Sigmoid colon (tissue), 6 donors: ENCODE measurements at regions not wholly inside any gene's neighbourhood (a gene's known extent, or its start where the extent isn't known, plus 50 kb on each side); places are given as distances from the start of the nearest gene placed in this dataset.
"Not testable (repeated sequence)": the region's sequence is repeated elsewhere in the genome, so short reads cannot be mapped to it uniquely, and the experiment has no call there.

ENCODE experiments used
- DNase-seq: peaks from one replicate; pipeline ENCODE4 v3.0.0-alpha.2; 2019
- H3K27ac ChIP-seq, 4 donors: fragments of 200-600 bp; sonication (generic); one replicate each; pipeline ENCODE4 v1.5.1; 2016 to 2019; ENCODE audit warnings: mild to moderate bottlenecking in 1 of 4
- H3K27me3 ChIP-seq, 3 donors: fragments of 200-600 bp; sonication (generic); one replicate each; pipeline ENCODE4 v1.5.1; 2019; ENCODE audit warnings: mild to moderate bottlenecking in 1 of 3
- H3K36me3 ChIP-seq, 4 donors: fragments of 200-600 bp; sonication (generic); one replicate each; pipeline ENCODE4 v1.5.1; 2016 to 2019
- H3K4me1 ChIP-seq, 4 donors: fragments of 200-600 bp; sonication (generic); one replicate each; pipeline ENCODE4 v1.5.1; 2017 to 2019
- H3K4me3 ChIP-seq, 4 donors: fragments of 200-600 bp; sonication (generic); one replicate each; pipeline ENCODE4 v1.5.1; 2017 to 2019; ENCODE audit warnings: mild to moderate bottlenecking in 2 of 4, moderate library complexity in 1 of 4
- H3K9me3 ChIP-seq, 4 donors: fragments of 200-600 bp in 3 of 4; sonication (generic) in 3 of 4; one replicate each; pipeline versions ENCODE4 v1.5.1 to v1.6.1; 2013 to 2019
- EP300 ChIP-seq, 4 donors: sonication (generic); formaldehyde crosslinking; IDR thresholded peaks; one replicate each; pipeline ENCODE4 v1.6.1; 2017; ENCODE audit warnings: antibody characterized with exemption in 4 of 4
- POLR2A ChIP-seq, 2 donors: fragments of 450-650 bp; IDR thresholded peaks; one replicate each; pipeline ENCODE4 v1.6.1; 2016; ENCODE audit warnings: antibody characterized with exemption in 2 of 2, mild to moderate bottlenecking in 2 of 2, moderate library complexity in 2 of 2
- POLR2AphosphoS5 ChIP-seq, 4 donors: sonication (generic); formaldehyde crosslinking; IDR thresholded peaks; one replicate each; pipeline ENCODE4 v1.6.1; 2017; ENCODE audit warnings: antibody characterized with exemption in 4 of 4
- WGBS, 2 donors: extraction: QIAGEN DNeasy Blood & Tissue Kit; methylation state at CpG; one replicate each; pipeline ENCODE4 v1.1.7; 2013; 5-methylcytosine and 5-hydroxymethylcytosine counted together
- intact Hi-C: fragments of 100-400 bp; cut with DNase I; formaldehyde crosslinking; loops from one replicate; pipeline ENCODE4 v1.15.1; 2023
- TF ChIP-seq, protein P1 (sequence below), 4 experiments: fragments of 450-650 bp in 3 of 4; fragments of 200-600 bp in 1 of 4; IDR thresholded peaks; one replicate each; pipeline ENCODE4 v1.5.1; 2016 to 2019; ENCODE audit warnings: antibody characterized with exemption in 4 of 4, mild to moderate bottlenecking in 3 of 4, moderate library complexity in 2 of 4
- donor health status: healthy with polysubstance abuse.
- donor health status: healthy.

DNA sequence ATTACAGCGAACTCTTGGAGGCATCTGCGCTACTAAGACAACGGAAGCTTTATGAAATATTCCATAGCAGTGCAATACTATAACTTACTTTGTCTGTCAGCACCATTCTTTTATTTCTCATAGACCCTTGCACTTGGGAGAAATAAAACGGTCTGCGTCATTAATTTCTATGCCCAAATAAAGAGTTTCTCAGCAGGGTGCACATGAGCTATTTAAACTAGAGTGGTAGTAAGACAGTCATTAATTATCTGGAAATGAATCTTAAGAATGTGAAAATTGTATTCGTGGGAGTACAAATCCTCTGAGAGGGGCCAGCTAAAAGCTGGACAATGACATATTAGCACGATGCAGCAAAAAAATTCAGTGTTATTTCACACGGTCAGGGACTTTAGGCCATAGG lies 903.4 kb upstream of the FOXG1 start:
- no peak for DNase-seq
- intact Hi-C loops, result no loop called here
- Histone ChIP-seq H3K36me3 (no peaks in the 10 kb centered on the region), H3K27ac (no peak overlapping the region), H3K9me3 (no peaks in the 10 kb centered on the region), H3K27me3 (no peaks in the 10 kb centered on the region), H3K4me3 (no peak overlapping the region), H3K4me1 (no peaks in the 10 kb centered on the region)
- TF ChIP-seq EP300 (IDR thresholded peaks at IDR 0.05) (no peak), POLR2AphosphoS5 (IDR thresholded peaks at IDR 0.05) (no peak), POLR2A (IDR thresholded peaks at IDR 0.05) (no peak)
- TF ChIP-seq, protein P1, sequence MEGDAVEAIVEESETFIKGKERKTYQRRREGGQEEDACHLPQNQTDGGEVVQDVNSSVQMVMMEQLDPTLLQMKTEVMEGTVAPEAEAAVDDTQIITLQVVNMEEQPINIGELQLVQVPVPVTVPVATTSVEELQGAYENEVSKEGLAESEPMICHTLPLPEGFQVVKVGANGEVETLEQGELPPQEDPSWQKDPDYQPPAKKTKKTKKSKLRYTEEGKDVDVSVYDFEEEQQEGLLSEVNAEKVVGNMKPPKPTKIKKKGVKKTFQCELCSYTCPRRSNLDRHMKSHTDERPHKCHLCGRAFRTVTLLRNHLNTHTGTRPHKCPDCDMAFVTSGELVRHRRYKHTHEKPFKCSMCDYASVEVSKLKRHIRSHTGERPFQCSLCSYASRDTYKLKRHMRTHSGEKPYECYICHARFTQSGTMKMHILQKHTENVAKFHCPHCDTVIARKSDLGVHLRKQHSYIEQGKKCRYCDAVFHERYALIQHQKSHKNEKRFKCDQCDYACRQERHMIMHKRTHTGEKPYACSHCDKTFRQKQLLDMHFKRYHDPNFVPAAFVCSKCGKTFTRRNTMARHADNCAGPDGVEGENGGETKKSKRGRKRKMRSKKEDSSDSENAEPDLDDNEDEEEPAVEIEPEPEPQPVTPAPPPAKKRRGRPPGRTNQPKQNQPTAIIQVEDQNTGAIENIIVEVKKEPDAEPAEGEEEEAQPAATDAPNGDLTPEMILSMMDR (IDR thresholded peaks at IDR 0.05), result no peak
- WGBS, 2 donors, result 86 to 91% methylated on average over 8 of the region's 8 CpGs

DNA sequence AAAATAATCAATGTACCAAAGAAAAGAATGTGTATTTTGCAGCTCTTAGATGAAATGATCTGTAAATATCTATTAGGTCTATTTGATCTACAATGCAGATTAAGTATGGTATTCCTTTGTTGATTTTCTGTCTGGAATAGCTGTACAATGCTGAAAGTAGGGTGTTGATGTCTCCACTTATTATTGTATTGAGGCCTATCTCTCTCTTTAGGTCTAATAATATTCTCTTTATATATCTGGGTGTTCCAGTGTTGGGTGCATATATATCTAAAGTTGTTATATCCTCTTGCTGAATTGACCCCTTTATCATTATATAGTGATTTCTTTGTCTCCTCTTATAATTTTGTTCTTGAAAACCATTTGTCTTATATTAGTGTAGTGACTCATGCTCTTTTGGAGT lies 885.5 kb upstream of the FOXG1 start:
- Histone ChIP-seq H3K27me3 (no peaks in the 10 kb centered on the region), H3K36me3 (no peaks in the 10 kb centered on the region), H3K4me1 (no peaks in the 10 kb centered on the region), H3K4me3 (no peak overlapping the region), H3K27ac (no peak overlapping the region), H3K9me3 (peaks cover 0 to 3% (median under 1%) of the 10 kb centered on the region in 4 donors)
- no peak for DNase-seq
- no peak for TF ChIP-seq POLR2AphosphoS5 (IDR thresholded peaks at IDR 0.05)
- intact Hi-C loops, result no loop called here

DNA sequence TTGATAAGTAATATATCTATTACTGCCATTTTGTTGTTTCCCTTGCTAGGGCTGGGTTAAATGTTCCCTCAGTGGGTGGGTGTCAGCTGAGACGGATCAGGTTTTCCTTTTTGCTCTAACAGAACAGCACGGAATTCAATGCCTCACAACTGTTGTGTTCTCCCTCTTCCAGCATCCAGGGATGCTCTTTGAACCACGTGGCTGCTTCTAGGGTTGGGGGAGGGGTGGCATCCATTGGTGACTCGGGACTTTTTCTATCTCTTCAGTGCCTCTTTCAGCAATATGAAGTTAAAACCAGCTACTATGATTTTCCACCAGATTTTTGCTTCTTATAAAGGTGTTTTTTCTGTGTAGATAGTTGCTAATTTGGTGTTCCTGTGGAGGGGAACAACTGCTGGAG lies 884.9 kb upstream of the FOXG1 start:
- Histone ChIP-seq H3K4me3 (no peak overlapping the region), H3K27me3 (no peaks in the 10 kb centered on the region), H3K36me3 (no peaks in the 10 kb centered on the region), H3K9me3 (peaks cover 0 to 3% (median under 1%) of the 10 kb centered on the region in 4 donors), H3K4me1 (no peaks in the 10 kb centered on the region), H3K27ac (no peak overlapping the region)
- TF ChIP-seq POLR2A (IDR thresholded peaks at IDR 0.05) (no peak), EP300 (IDR thresholded peaks at IDR 0.05) (no peak), POLR2AphosphoS5 (IDR thresholded peaks at IDR 0.05) (no peak)
- TF ChIP-seq, protein P1 (IDR thresholded peaks at IDR 0.05), result no peak
- DNase-seq, result no peak
- intact Hi-C loops, result no loop called here
- 58 to 64% methylated on average over 4 of the region's 4 CpGs for WGBS, 2 donors

DNA sequence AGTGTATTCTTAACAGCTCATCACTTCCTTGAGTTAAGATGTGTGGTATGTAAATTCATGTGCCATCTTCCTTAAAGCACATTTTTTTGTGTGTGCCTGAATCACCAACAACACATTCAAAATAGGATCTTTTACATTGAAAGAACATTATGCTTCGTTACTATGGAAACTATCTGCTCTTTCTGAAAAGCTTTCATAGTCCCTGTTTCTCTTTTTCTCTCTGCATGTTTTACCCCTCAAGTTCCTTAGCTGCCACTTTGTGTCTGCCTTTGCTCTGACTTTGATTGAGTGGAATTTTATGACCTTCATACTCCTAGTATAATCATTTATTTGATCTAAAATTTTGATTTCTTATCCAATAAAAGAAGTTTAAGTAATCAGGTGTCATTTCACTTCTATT lies 880.3 kb upstream of the FOXG1 start:
- intact Hi-C loops, result no loop called here
- Histone ChIP-seq H3K9me3 (peaks cover 0 to 3% (median under 1%) of the 10 kb centered on the region in 4 donors), H3K4me3 (no peak overlapping the region), H3K27me3 (no peaks in the 10 kb centered on the region), H3K36me3 (no peaks in the 10 kb centered on the region), H3K4me1 (no peaks in the 10 kb centered on the region), H3K27ac (no peak overlapping the region)
- TF ChIP-seq POLR2A (IDR thresholded peaks at IDR 0.05), result no peak
- no peak for TF ChIP-seq POLR2AphosphoS5 (IDR thresholded peaks at IDR 0.05)
- no peak for TF ChIP-seq EP300 (IDR thresholded peaks at IDR 0.05)
- TF ChIP-seq, protein P1 (IDR thresholded peaks at IDR 0.05), result no peak
- 82 to 86% methylated on average over 1 of the region's 1 CpG for WGBS, 2 donors
- no peak for DNase-seq

DNA sequence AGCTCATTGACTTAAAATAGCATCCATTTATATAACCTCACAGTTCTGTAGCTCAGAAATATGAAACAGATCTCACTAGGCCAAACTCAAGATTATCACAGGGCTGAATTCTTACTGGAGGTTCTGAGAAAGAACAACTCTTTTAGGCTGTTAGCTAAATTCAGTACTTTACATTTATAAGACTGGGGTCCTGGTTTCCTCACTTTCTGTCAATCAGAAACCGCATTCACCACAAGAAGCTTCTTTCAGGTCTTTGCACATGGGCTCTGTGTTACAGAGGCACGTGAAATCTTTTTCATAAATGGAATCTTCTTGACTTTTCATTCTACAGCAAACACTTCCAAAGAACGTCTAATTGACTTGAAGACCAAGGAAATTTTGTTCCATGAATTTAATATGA lies 876.3 kb upstream of the FOXG1 start:
- intact Hi-C loops, result no loop called here
- no peaks in the 10 kb centered on the region for H3K36me3 ChIP-seq
- H3K27me3 ChIP-seq, result no peaks in the 10 kb centered on the region
- H3K9me3 ChIP-seq, result no peaks in the 10 kb centered on the region
- TF ChIP-seq, protein P1 (IDR thresholded peaks at IDR 0.05), result no peak
- TF ChIP-seq POLR2A (IDR thresholded peaks at IDR 0.05), result no peak
- TF ChIP-seq EP300 (IDR thresholded peaks at IDR 0.05), result no peak
- no peak for TF ChIP-seq POLR2AphosphoS5 (IDR thresholded peaks at IDR 0.05)
- no peak for DNase-seq
- no peak overlapping the region for H3K4me3 ChIP-seq
- H3K27ac ChIP-seq, result no peak overlapping the region
- H3K4me1 ChIP-seq, result no peaks in the 10 kb centered on the region
- 84 to 87% methylated on average over 3 of the region's 3 CpGs for WGBS, 2 donors

DNA sequence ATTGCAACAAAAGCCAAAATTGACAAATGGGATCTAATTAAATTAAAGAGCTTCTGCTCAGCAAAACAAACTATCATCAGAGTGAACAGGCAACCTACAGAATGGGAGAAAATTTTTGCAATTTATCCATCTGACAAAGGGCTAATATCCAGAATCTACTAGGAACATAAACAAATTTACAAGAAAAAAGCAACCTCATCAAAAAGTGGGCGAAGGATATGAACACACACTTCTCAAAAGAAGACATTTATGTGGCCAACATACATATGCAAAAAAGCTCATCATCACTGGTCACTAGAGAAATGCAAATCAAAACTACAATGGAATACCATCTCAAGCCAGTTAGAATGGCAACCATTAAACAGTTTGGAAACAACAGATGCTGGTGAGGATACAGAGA lies 858.1 kb upstream of the FOXG1 start:
- H3K4me1 ChIP-seq, H3K27me3 ChIP-seq, H3K36me3 ChIP-seq, intact Hi-C loops, H3K4me3 ChIP-seq, H3K9me3 ChIP-seq, DNase-seq, H3K27ac ChIP-seq: not testable (repeated sequence)
- WGBS, 2 donors, result 88 to 91% methylated on average over 1 of the region's 1 CpG
